ENCODE measurements at regions not wholly inside any gene's neighbourhood (a gene's known extent, or its start where the extent isn't known, plus 50 kb on each side); places are given as distances from the start of the nearest gene placed in this dataset.

- TF ChIP-seq CTCF (IDR thresholded peaks at IDR 0.05; ENCODE audit: extremely low read depth, missing control alignments): no peak
- no peak for DNase-seq (ENCODE audit: low spot score)
Observed at GRCh38 chr3:153829606-153830170, 291.5 kb upstream of the ARHGEF26 start.

GRCh38 chr3:153830552-153830951, 290.6 kb upstream of the ARHGEF26 start:
- no peak for DNase-seq (ENCODE audit: low spot score)

GRCh38 chr3:153835540-153835939, 285.6 kb upstream of the ARHGEF26 start:
- no peak for TF ChIP-seq CTCF (IDR thresholded peaks at IDR 0.05; ENCODE audit: extremely low read depth, missing control alignments)
- peak; percentile 9 for DNase-seq (ENCODE audit: low spot score)

More at GRCh38 chr3:153830552-153830951, 290.6 kb upstream of the ARHGEF26 start:
- no peak for TF ChIP-seq CTCF (IDR thresholded peaks at IDR 0.05; ENCODE audit: extremely low read depth, missing control alignments)

- TF ChIP-seq CTCF (IDR thresholded peaks at IDR 0.05; ENCODE audit: extremely low read depth, missing control alignments): no peak
- DNase-seq (ENCODE audit: low spot score): no peak
Observed at GRCh38 chr3:153840487-153840886, 280.7 kb upstream of the ARHGEF26 start.

GRCh38 chr3:153843994-153844393, 277.2 kb upstream of the ARHGEF26 start:
- DNase-seq (ENCODE audit: low spot score): no peak
- no peak for TF ChIP-seq CTCF (IDR thresholded peaks at IDR 0.05; ENCODE audit: extremely low read depth, missing control alignments)

GRCh38 chr3:153845311-153845710, 275.9 kb upstream of the ARHGEF26 start:
- DNase-seq (ENCODE audit: low spot score): no peak
- no peak for TF ChIP-seq CTCF (IDR thresholded peaks at IDR 0.05; ENCODE audit: extremely low read depth, missing control alignments)

GRCh38 chr3:153848702-153849101, 272.5 kb upstream of the ARHGEF26 start:
- no peak for DNase-seq (ENCODE audit: low spot score)
- no peak for TF ChIP-seq CTCF (IDR thresholded peaks at IDR 0.05; ENCODE audit: extremely low read depth, missing control alignments)
